Breast epithelium (tissue), 3 donors: ENCODE measurements at regions not wholly inside any gene's neighbourhood (a gene's known extent, or its start where the extent isn't known, plus 50 kb on each side); places are given as distances from the start of the nearest gene placed in this dataset.

Experiments
- CTCF ChIP-seq, 3 donors: fragments of 450-650 bp; IDR thresholded peaks; one replicate each; pipeline ENCODE4 v1.5.1; 2016 to 2017; ENCODE audit warnings: antibody characterized with exemption in 3 of 3, mild to moderate bottlenecking in 3 of 3, moderate library complexity in 3 of 3
- POLR2A ChIP-seq: fragments of 450-650 bp; IDR thresholded peaks from one replicate; pipeline ENCODE4 v1.6.1; 2016; ENCODE audit warnings: antibody characterized with exemption, mild to moderate bottlenecking, moderate library complexity
- POLR2AphosphoS5 ChIP-seq, 3 donors: sonication (generic); formaldehyde crosslinking; IDR thresholded peaks; one replicate each; pipeline ENCODE4 v1.6.1; 2017; ENCODE audit warnings: antibody characterized with exemption in 3 of 3

DNA sequence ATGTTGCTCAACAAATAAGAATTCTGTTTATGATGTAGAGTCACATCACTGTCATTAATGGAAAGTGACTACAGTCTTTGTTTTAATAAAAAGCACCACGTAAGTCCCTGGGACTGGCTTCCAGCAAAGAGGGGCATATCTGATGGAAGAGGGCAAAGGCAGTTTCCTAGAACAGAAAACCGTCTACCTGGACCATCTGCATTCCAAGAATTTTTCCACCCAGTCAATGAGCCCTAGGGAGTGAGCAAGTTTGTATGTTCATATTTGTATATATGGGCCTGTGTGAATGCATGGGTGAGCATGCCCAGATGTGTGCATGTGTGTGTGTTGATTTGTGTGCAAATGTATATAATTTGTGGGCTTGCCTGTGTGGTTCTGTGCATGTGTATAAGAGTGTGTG lies 156.8 kb upstream of the SEMA6A start:
- TF ChIP-seq CTCF (IDR thresholded peaks at IDR 0.05) (no peak), POLR2A (no peak), POLR2AphosphoS5 (IDR thresholded peaks at IDR 0.05) (no peak)
